GM13976 (cell line): ENCODE measurements at regions not wholly inside any gene's neighbourhood (a gene's known extent, or its start where the extent isn't known, plus 50 kb on each side); places are given as distances from the start of the nearest gene placed in this dataset.

ENCODE experiments used
- DNase-seq: peaks from one replicate; pipeline ENCODE4 v3.0.0; 2012; ENCODE audit warnings: low spot score
- CTCF ChIP-seq: IDR thresholded peaks from 2 replicates; pipeline ENCODE4 v1.5.1; 2012; ENCODE audit warnings: borderline replicate concordance, mild to moderate bottlenecking; ENCODE audit not compliant: insufficient read depth; ENCODE audit errors: extremely low read depth, missing control alignments, control extremely low read depth
- in situ Hi-C: fragments of 300-500 bp; cut with MboI; formaldehyde crosslinking; loops from one replicate; pipeline ENCODE4 v1.12.0; 2022; ENCODE audit warnings: low sequenced_read_pairs, mixed read lengths, inconsistent platforms; ENCODE audit not compliant: unreplicated experiment

- in situ Hi-C loops, result no loop called here
- no peak for DNase-seq
- no peak for TF ChIP-seq CTCF
Observed at GRCh38 chr2:128522829-128523228, 204.2 kb upstream of the HS6ST1 start.

GRCh38 chr2:128523457-128523856, 204.8 kb upstream of the HS6ST1 start:
- in situ Hi-C loops, result no loop called here
- no peak for TF ChIP-seq CTCF
- no peak for DNase-seq

GRCh38 chr2:128524183-128524582, 205.5 kb upstream of the HS6ST1 start:
- DNase-seq, result no peak
- TF ChIP-seq CTCF, result no peak
- in situ Hi-C loops, result no loop called here

- in situ Hi-C loops, result no loop called here
- no peak for TF ChIP-seq CTCF
Observed at GRCh38 chr2:128525653-128526052, 207.0 kb upstream of the HS6ST1 start.

GRCh38 chr2:128526455-128526976, 207.8 kb upstream of the HS6ST1 start:
- no peak for DNase-seq
- in situ Hi-C loops, result no loop called here

More at GRCh38 chr2:128525653-128526052, 207.0 kb upstream of the HS6ST1 start:
- DNase-seq, result no peak

GRCh38 chr2:128528133-128528532, 209.5 kb upstream of the HS6ST1 start:
- TF ChIP-seq CTCF, result no peak
- no peak for DNase-seq
- in situ Hi-C loops, result no loop called here

More at GRCh38 chr2:128526455-128526976, 207.8 kb upstream of the HS6ST1 start:
- no peak for TF ChIP-seq CTCF
